ENCODE measurements at regions not wholly inside any gene's neighbourhood (a gene's known extent, or its start where the extent isn't known, plus 50 kb on each side); places are given as distances from the start of the nearest gene placed in this dataset.

- Histone ChIP-seq H4K20me1 (ENCODE audit: insufficient read depth, low read length) (no peaks in the 10 kb centered on the region), H3K27ac (ENCODE audit: low read depth in 1 of 2, low read length in 2 of 2) (no peak overlapping the region), H3K9ac (ENCODE audit: insufficient read depth, low read length, poor library complexity, severe bottlenecking) (no peak overlapping the region), H3K4me2 (replicated peaks; ENCODE audit: extremely low read depth, low read length, poor library complexity, severe bottlenecking) (no peak overlapping the region), H3K27me3 (ENCODE audit: control insufficient read depth in 2 of 2, insufficient read depth in 2 of 2, low read length in 2 of 2) (no peaks in the 10 kb centered on the region), H3K4me1 (ENCODE audit: control insufficient read depth in 1 of 2, insufficient read depth in 2 of 2, low read length in 2 of 2) (no peaks in the 10 kb centered on the region), H3K4me3 (replicated peaks in 1 of 3; ENCODE audit: low read depth in 2 of 3, low read length in 3 of 3) (no peak overlapping the region), H3K9me3 (replicated peaks in 1 of 2; ENCODE audit: control insufficient read depth in 1 of 2, insufficient read depth in 1 of 2, low read length in 2 of 2) (no peaks in the 10 kb centered on the region), H3K79me2 (ENCODE audit: insufficient read depth, low read length) (no peaks in the 10 kb centered on the region), H3K36me3 (replicated peaks in 1 of 2; ENCODE audit: control insufficient read depth in 1 of 2, insufficient read depth in 2 of 2, low read length in 2 of 2) (no peaks in the 10 kb centered on the region), H2AFZ (ENCODE audit: insufficient read depth, low read depth, low read length, poor library complexity, severe bottlenecking) (no peak overlapping the region)
- 90% methylated on average over 2 of the region's 2 CpGs for WGBS (ENCODE audit: insufficient coverage)
- no peaks in the 10 kb centered on the region for H3K36me3 Mint-ChIP-seq
- no peak overlapping the region for H3K4me3 Mint-ChIP-seq
- no peak for TF ChIP-seq CTCF (IDR thresholded peaks at IDR 0.05)
- intact Hi-C loops (cut with micrococcal nuclease) = no loop called here
- peak overlapping the region in 1 of 7 donors; percentile 25 for H3K27ac Mint-ChIP-seq
- H3K9me3 Mint-ChIP-seq = peaks cover 0 to 2% (median 0%) of the 10 kb centered on the region in 7 donors
- no peaks in the 10 kb centered on the region for H3K4me1 Mint-ChIP-seq
- DNase-seq = no peak
- peaks cover 2 to 16% (median 4%) of the 10 kb centered on the region in 3 donors for H3K27me3 Mint-ChIP-seq (ENCODE audit: low read depth in 3 of 3)
Observed at GRCh38 chr9:120307599-120307998, 272.4 kb downstream of the CDK5RAP2 start.

- no peaks in the 10 kb centered on the region for H4K20me1 ChIP-seq (ENCODE audit: insufficient read depth, low read length)
- H3K27me3 ChIP-seq (ENCODE audit: control insufficient read depth in 2 of 2, insufficient read depth in 2 of 2, low read length in 2 of 2) = no peaks in the 10 kb centered on the region
- H3K4me3 ChIP-seq (replicated peaks in 1 of 3; ENCODE audit: low read depth in 2 of 3, low read length in 3 of 3) = no peak overlapping the region
- H3K27ac ChIP-seq (ENCODE audit: low read depth in 1 of 2, low read length in 2 of 2) = no peak overlapping the region
- no peaks in the 10 kb centered on the region for H3K36me3 ChIP-seq (replicated peaks in 1 of 2; ENCODE audit: control insufficient read depth in 1 of 2, insufficient read depth in 2 of 2, low read length in 2 of 2)
- H3K9me3 Mint-ChIP-seq = peaks cover 0 to 2% (median 0%) of the 10 kb centered on the region in 7 donors
- H2AFZ ChIP-seq (ENCODE audit: insufficient read depth, low read depth, low read length, poor library complexity, severe bottlenecking) = no peak overlapping the region
- 82% methylated on average over 3 of the region's 3 CpGs for WGBS (ENCODE audit: insufficient coverage)
- no peaks in the 10 kb centered on the region for H3K9me3 ChIP-seq (replicated peaks in 1 of 2; ENCODE audit: control insufficient read depth in 1 of 2, insufficient read depth in 1 of 2, low read length in 2 of 2)
- H3K4me2 ChIP-seq (replicated peaks; ENCODE audit: extremely low read depth, low read length, poor library complexity, severe bottlenecking) = no peak overlapping the region
- no peak overlapping the region for H3K27ac Mint-ChIP-seq
- no peaks in the 10 kb centered on the region for H3K79me2 ChIP-seq (ENCODE audit: insufficient read depth, low read length)
- H3K4me1 ChIP-seq (ENCODE audit: control insufficient read depth in 1 of 2, insufficient read depth in 2 of 2, low read length in 2 of 2) = no peaks in the 10 kb centered on the region
- H3K4me3 Mint-ChIP-seq = no peak overlapping the region
- no peaks in the 10 kb centered on the region for H3K4me1 Mint-ChIP-seq
- H3K27me3 Mint-ChIP-seq (ENCODE audit: low read depth in 3 of 3) = peaks cover 4 to 14% (median 5%) of the 10 kb centered on the region in 3 donors
- intact Hi-C loops (cut with micrococcal nuclease) = no loop called here
- no peaks in the 10 kb centered on the region for H3K36me3 Mint-ChIP-seq
- DNase-seq = no peak
- TF ChIP-seq CTCF (IDR thresholded peaks at IDR 0.05) = no peak
- no peak overlapping the region for H3K9ac ChIP-seq (ENCODE audit: insufficient read depth, low read length, poor library complexity, severe bottlenecking)
Observed at GRCh38 chr9:120306561-120306960, 273.4 kb downstream of the CDK5RAP2 start.

Measured in CD14-positive monocyte (primary cell).